ENCODE measurements at regions not wholly inside any gene's neighbourhood (a gene's known extent, or its start where the extent isn't known, plus 50 kb on each side); places are given as distances from the start of the nearest gene placed in this dataset.

DNA sequence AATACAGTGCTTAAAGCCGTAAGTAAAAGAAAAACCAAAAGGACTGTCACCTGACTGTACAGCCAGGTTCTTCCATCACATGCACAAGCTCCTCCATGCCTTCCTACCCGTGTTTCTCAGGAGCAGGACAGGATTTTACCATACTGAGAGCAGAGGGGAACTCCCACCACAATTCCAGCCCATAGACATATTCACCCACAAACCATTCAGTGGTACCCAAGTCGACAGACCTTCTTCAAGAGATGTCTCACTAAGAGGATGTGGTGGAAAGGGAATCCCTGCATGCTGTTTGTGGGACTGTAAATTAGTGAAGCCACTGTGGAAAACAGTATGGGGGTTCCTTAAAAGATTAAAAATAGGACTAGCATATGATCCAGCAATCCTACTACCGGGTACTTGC lies 66.9 kb upstream of the DOCK9 start:
- TF ChIP-seq, protein P1, sequence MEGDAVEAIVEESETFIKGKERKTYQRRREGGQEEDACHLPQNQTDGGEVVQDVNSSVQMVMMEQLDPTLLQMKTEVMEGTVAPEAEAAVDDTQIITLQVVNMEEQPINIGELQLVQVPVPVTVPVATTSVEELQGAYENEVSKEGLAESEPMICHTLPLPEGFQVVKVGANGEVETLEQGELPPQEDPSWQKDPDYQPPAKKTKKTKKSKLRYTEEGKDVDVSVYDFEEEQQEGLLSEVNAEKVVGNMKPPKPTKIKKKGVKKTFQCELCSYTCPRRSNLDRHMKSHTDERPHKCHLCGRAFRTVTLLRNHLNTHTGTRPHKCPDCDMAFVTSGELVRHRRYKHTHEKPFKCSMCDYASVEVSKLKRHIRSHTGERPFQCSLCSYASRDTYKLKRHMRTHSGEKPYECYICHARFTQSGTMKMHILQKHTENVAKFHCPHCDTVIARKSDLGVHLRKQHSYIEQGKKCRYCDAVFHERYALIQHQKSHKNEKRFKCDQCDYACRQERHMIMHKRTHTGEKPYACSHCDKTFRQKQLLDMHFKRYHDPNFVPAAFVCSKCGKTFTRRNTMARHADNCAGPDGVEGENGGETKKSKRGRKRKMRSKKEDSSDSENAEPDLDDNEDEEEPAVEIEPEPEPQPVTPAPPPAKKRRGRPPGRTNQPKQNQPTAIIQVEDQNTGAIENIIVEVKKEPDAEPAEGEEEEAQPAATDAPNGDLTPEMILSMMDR (IDR thresholded peaks at IDR 0.05; ENCODE audit: low read depth, low read length), result no peak
- Histone ChIP-seq H3K27ac (no peak overlapping the region), H3K36me3 (no peaks in the 10 kb centered on the region; the same call in 1 of the 2 replicates), H3K4me3 (ENCODE audit: low read depth, low read length) (no peak overlapping the region), H3K27me3 (ENCODE audit: insufficient read depth, low read depth, severe bottlenecking) (no peaks in the 10 kb centered on the region), H3K9me3 (ENCODE audit: severe bottlenecking) (no peaks in the 10 kb centered on the region)
- no peak for DNase-seq

DNA sequence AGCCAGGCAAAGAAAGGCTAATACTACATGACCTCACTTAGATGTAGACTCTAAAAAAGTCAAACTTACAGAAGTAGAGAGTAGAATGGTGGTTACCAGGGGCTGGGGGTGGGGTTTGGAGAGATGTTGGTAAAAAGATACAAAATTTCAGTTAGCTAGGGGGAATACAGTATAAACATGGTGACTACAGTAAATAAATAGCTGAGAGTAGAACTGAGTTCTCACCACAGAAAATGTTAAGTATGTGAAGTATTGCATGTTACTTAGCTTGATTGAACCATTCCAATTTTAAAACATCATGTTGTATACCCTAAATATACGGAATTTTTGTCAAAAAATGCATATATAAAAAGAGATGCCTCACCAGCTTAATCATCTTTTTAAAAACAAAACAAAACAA lies 67.5 kb upstream of the DOCK9 start:
- no peak for DNase-seq
- no peaks in the 10 kb centered on the region for H3K9me3 ChIP-seq (ENCODE audit: severe bottlenecking)
- TF ChIP-seq, protein P1 (IDR thresholded peaks at IDR 0.05; ENCODE audit: low read depth, low read length), result no peak
- H3K27ac ChIP-seq, result no peak overlapping the region
- no peak overlapping the region for H3K4me3 ChIP-seq (ENCODE audit: low read depth, low read length)
- H3K27me3 ChIP-seq (ENCODE audit: insufficient read depth, low read depth, severe bottlenecking), result no peaks in the 10 kb centered on the region
- H3K36me3 ChIP-seq, result no peaks in the 10 kb centered on the region; the same call in 1 of the 2 replicates

DNA sequence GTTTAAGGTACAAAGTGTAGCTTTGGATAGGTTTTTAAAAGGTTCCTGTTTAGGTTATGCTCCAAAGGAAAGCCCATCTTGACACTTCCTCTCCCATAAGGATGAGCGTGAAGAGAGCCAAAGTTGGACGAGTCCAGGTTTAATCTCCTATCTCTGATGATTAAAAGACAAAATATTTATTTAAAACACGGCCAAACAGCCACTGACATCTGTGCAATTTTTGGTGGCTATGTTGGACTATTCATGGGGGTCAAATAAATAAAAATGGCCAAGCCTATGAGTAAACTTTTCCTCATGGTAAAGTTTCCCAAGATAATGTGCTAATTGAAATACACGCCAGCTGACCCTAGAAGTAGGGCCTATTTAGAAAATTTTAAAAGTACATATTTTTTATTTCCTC lies 69.0 kb upstream of the DOCK9 start:
- Histone ChIP-seq H3K27ac (no peak overlapping the region), H3K4me3 (ENCODE audit: low read depth, low read length) (no peak overlapping the region), H3K9me3 (ENCODE audit: severe bottlenecking) (no peaks in the 10 kb centered on the region), H3K27me3 (ENCODE audit: insufficient read depth, low read depth, severe bottlenecking) (no peaks in the 10 kb centered on the region), H3K36me3 (no peaks in the 10 kb centered on the region; the same call in 1 of the 2 replicates)
- DNase-seq, result no peak
- TF ChIP-seq, protein P1 (IDR thresholded peaks at IDR 0.05; ENCODE audit: low read depth, low read length), result no peak

DNA sequence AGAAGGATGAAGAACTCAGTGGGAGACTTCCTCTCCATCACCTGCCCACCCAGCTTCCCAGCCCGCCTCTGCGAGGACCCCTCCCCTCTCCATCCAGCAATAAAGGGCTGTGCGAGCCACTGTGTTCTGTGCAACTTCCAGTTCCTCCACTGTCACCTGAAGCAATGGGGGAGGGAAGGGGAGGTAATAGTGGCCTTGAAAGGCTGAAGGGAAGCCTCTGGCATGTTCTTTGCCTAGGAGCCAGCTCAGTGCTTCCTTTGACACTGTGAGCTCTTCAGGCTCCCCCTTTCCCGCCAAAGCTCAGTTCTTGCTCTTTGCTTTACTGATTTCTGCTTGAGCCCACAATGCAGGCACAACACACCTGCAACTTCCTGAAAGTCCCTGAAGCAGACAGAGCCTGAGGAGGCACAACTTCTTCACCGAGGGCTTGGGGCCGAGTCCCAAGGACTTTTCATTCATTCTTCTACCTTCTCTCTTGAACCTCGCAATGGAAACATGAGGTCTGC lies 73.2 kb upstream of the DOCK9 start:
- Histone ChIP-seq H3K27ac (no peak overlapping the region), H3K4me3 (ENCODE audit: low read depth, low read length) (no peak overlapping the region), H3K36me3 (no peaks in the 10 kb centered on the region; the same call in 1 of the 2 replicates), H3K27me3 (ENCODE audit: insufficient read depth, low read depth, severe bottlenecking) (no peaks in the 10 kb centered on the region), H3K9me3 (ENCODE audit: severe bottlenecking) (no peaks in the 10 kb centered on the region)
- TF ChIP-seq, protein P1 (IDR thresholded peaks at IDR 0.05; ENCODE audit: low read depth, low read length), result no peak
- DNase-seq, result no peak

DNA sequence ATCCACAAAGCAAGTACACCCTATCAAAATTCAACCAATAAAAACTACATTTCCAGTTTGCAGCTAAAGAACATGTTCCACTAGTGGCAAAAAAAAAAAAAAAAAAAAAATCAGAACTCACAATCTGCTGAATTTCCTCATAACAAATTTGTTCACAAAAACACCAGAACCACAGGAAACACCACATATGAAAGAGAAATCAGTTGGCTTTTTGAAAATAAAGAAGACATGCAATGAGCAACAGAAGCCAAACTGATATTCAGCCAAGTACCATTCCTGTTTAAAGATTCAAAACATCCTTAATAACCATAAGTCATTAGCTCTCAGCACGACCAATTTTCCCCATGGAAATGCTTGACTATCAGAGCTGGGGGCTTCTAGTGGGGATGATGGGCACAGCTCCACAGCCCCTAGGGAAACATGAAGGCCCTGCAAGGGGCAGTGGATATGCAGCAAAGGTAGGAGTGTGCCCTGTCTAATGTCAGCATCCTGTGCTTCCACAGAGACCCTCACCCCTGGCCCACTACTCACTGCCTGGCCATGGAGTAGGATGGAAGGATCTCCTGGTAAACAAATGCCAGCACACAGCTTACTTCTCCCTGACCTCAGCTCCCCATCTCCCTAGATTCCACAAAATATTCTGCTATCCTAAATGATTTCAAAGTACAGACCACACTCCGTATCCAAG lies 74.0 kb upstream of the DOCK9 start:
- H3K36me3 ChIP-seq, result no peaks in the 10 kb centered on the region; the same call in 1 of the 2 replicates
- no peak for DNase-seq
- TF ChIP-seq, protein P1 (IDR thresholded peaks at IDR 0.05; ENCODE audit: low read depth, low read length), result no peak
- H3K9me3 ChIP-seq (ENCODE audit: severe bottlenecking), result no peaks in the 10 kb centered on the region
- H3K27me3 ChIP-seq (ENCODE audit: insufficient read depth, low read depth, severe bottlenecking), result no peaks in the 10 kb centered on the region
- peak overlapping the region; percentile 87 for H3K27ac ChIP-seq
- H3K4me3 ChIP-seq (ENCODE audit: low read depth, low read length), result no peak overlapping the region
